ENCODE measurements at regions not wholly inside any gene's neighbourhood (a gene's known extent, or its start where the extent isn't known, plus 50 kb on each side); places are given as distances from the start of the nearest gene placed in this dataset.

DNA sequence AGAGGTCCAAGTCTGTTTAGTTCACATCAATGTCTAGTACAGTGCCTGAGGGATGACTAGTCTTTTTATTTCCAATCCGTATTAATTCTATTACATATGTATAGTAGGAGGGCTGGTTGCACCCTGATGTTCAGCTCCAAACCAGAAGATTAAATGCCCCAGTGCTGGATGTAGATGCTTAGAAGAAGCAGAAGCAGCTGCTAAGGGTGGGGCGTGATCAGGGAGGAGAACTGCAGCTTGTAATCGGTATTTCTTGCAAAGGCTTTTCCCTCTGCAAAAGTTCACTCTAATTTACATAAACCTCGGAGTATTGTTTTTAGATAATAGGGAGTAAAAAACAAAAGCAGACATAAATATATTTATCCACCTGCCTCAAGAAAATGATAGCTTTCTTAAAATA lies 145.3 kb upstream of the ITGA4 start:
- H3K4me3 ChIP-seq (ENCODE audit: low read depth, low read length), result no peak overlapping the region
- DNase-seq (ENCODE audit: low read depth), result no peak
- TF ChIP-seq, protein P1, sequence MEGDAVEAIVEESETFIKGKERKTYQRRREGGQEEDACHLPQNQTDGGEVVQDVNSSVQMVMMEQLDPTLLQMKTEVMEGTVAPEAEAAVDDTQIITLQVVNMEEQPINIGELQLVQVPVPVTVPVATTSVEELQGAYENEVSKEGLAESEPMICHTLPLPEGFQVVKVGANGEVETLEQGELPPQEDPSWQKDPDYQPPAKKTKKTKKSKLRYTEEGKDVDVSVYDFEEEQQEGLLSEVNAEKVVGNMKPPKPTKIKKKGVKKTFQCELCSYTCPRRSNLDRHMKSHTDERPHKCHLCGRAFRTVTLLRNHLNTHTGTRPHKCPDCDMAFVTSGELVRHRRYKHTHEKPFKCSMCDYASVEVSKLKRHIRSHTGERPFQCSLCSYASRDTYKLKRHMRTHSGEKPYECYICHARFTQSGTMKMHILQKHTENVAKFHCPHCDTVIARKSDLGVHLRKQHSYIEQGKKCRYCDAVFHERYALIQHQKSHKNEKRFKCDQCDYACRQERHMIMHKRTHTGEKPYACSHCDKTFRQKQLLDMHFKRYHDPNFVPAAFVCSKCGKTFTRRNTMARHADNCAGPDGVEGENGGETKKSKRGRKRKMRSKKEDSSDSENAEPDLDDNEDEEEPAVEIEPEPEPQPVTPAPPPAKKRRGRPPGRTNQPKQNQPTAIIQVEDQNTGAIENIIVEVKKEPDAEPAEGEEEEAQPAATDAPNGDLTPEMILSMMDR (IDR thresholded peaks at IDR 0.05; ENCODE audit: insufficient read depth, low read length), result no peak

GRCh38 chr2:181312515-181312927 lies 144.7 kb upstream of the ITGA4 start:
- TF ChIP-seq, protein P1 (IDR thresholded peaks at IDR 0.05; ENCODE audit: insufficient read depth, low read length), result no peak
- H3K4me3 ChIP-seq (ENCODE audit: low read depth, low read length), result no peak overlapping the region
- no peak for DNase-seq (ENCODE audit: low read depth)

GRCh38 chr2:181313845-181314244 lies 143.3 kb upstream of the ITGA4 start:
- no peak for DNase-seq (ENCODE audit: low read depth)
- H3K4me3 ChIP-seq (ENCODE audit: low read depth, low read length), result no peak overlapping the region
- TF ChIP-seq, protein P1 (IDR thresholded peaks at IDR 0.05; ENCODE audit: insufficient read depth, low read length), result no peak

- DNase-seq (ENCODE audit: low read depth), result no peak
- H3K4me3 ChIP-seq (ENCODE audit: low read depth, low read length), result no peak overlapping the region
- TF ChIP-seq, protein P1 (IDR thresholded peaks at IDR 0.05; ENCODE audit: insufficient read depth, low read length), result no peak
These were observed 142.6 kb upstream of the ITGA4 start for GRCh38 chr2:181314551-181314950.

DNA sequence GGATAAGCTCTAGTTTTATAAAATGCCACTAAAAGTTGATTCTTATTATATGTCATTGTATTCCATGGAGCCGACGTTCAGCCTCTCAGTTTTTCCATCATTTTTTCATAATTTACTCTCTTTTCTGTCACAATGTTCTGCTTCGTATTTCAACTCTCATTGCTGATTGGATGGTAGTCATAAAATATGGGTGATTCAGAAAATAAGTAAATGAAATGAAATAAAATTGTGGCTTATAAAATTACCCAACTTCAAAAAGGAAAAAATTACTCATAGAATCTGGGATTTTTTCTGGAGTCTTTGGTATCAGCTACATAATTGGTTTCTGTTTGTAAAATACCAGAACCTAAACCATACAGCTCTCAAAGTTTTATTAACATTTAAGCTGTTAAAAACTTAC lies 139.7 kb upstream of the ITGA4 start:
- TF ChIP-seq, protein P1 (IDR thresholded peaks at IDR 0.05; ENCODE audit: insufficient read depth, low read length), result no peak
- DNase-seq (ENCODE audit: low read depth), result no peak
- H3K4me3 ChIP-seq (ENCODE audit: low read depth, low read length), result no peak overlapping the region

GRCh38 chr2:181318504-181319280 lies 138.5 kb upstream of the ITGA4 start:
- TF ChIP-seq, protein P1 (IDR thresholded peaks at IDR 0.05; ENCODE audit: insufficient read depth, low read length), result no peak
- no peak overlapping the region for H3K4me3 ChIP-seq (ENCODE audit: low read depth, low read length)
- no peak for DNase-seq (ENCODE audit: low read depth)

DNA sequence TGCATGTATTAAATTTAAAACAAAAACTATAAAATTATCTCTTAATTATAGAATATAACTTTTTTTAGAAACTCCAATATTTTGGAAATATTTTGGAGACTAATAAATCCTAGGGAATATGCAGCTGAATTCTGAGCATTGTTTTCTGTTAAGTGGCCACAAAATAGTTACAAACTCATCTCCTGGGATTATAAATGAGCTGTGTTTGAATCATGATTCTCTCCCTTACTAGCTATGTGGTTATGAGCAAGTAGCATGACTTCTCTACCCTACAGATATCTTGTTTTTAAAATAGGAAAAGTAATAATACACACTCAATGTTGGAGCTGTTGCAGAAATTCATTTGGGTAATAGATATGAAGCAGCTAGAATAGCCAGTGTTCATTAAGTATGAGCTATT lies 137.9 kb upstream of the ITGA4 start:
- no peak overlapping the region for H3K4me3 ChIP-seq (ENCODE audit: low read depth, low read length)
- DNase-seq (ENCODE audit: low read depth), result no peak
- TF ChIP-seq, protein P1 (IDR thresholded peaks at IDR 0.05; ENCODE audit: insufficient read depth, low read length), result no peak
